NCI-H1105 treated with DMSO at 0.1 percent for 48 hours (cell line): ENCODE measurements at regions not wholly inside any gene's neighbourhood (a gene's known extent, or its start where the extent isn't known, plus 50 kb on each side); places are given as distances from the start of the nearest gene placed in this dataset.
"Not testable (repeated sequence)": the region's sequence is repeated elsewhere in the genome, so short reads cannot be mapped to it uniquely, and the experiment has no call there.

Experiments
- DNase-seq: peaks from one replicate; lab custom pipeline; 2025; lab: John Stamatoyannopoulos, UW

GRCh38 chr3:191646242-191646641 lies 185.3 kb downstream of the PYDC2 start:
- no peak for DNase-seq

GRCh38 chr3:191648787-191649186 lies 187.8 kb downstream of the PYDC2 start:
- DNase-seq = no peak

- no peak for DNase-seq
These were observed 188.7 kb downstream of the PYDC2 start for GRCh38 chr3:191649626-191650025.

- DNase-seq = not testable (repeated sequence)
These were observed 197.9 kb downstream of the PYDC2 start for GRCh38 chr3:191658781-191659419.

- not testable (repeated sequence) for DNase-seq
These were observed 201.2 kb downstream of the PYDC2 start for GRCh38 chr3:191662150-191662549.

- DNase-seq = no peak
These were observed 220.1 kb downstream of the PYDC2 start for GRCh38 chr3:191680989-191681597.

- DNase-seq = no peak
These were observed 222.0 kb downstream of the PYDC2 start for GRCh38 chr3:191682961-191683360.

GRCh38 chr3:191686626-191687025 lies 225.7 kb downstream of the PYDC2 start:
- no peak for DNase-seq

- DNase-seq = no peak
These were observed 227.9 kb downstream of the PYDC2 start for GRCh38 chr3:191688756-191689433.

- not testable (repeated sequence) for DNase-seq
These were observed 230.2 kb downstream of the PYDC2 start for GRCh38 chr3:191691184-191691583.

GRCh38 chr3:191695131-191695814 lies 234.3 kb downstream of the PYDC2 start:
- no peak for DNase-seq

GRCh38 chr3:191695815-191696153 lies 234.8 kb downstream of the PYDC2 start:
- DNase-seq = no peak

- no peak for DNase-seq
These were observed 235.4 kb downstream of the PYDC2 start for GRCh38 chr3:191696348-191696747.

GRCh38 chr3:191699546-191699945 lies 238.6 kb downstream of the PYDC2 start:
- no peak for DNase-seq

- DNase-seq = no peak
These were observed 241.2 kb downstream of the PYDC2 start for GRCh38 chr3:191702121-191702520.

GRCh38 chr3:191707817-191708216 lies 246.9 kb downstream of the PYDC2 start:
- no peak for DNase-seq

- DNase-seq = no peak
These were observed 254.6 kb downstream of the PYDC2 start for GRCh38 chr3:191715585-191715984.

GRCh38 chr3:191721390-191721861 lies 260.5 kb downstream of the PYDC2 start:
- DNase-seq = peak; percentile 80

GRCh38 chr3:191721990-191722389 lies 261.0 kb downstream of the PYDC2 start:
- DNase-seq = peak; percentile 17

- no peak for DNase-seq
These were observed 266.4 kb downstream of the PYDC2 start for GRCh38 chr3:191727338-191727737.

GRCh38 chr3:191728186-191728585 lies 267.2 kb downstream of the PYDC2 start:
- no peak for DNase-seq

- no peak for DNase-seq
These were observed 276.8 kb downstream of the PYDC2 start for GRCh38 chr3:191737742-191738141.

GRCh38 chr3:191740712-191741111 lies 279.7 kb downstream of the PYDC2 start:
- DNase-seq = no peak
